Mesothelial cell of epicardium (in vitro differentiated cells): ENCODE measurements at regions not wholly inside any gene's neighbourhood (a gene's known extent, or its start where the extent isn't known, plus 50 kb on each side); places are given as distances from the start of the nearest gene placed in this dataset.

Experiments used
- DNase-seq, 2 experiments: peaks; one replicate each; pipeline ENCODE4 v3.0.0; 2021; ENCODE audit warnings: low spot score in 2 of 2; ENCODE audit not compliant: unreplicated experiment in 2 of 2
- H3K27ac Mint-ChIP-seq: 2 replicates; pipeline ENCODE4 v1.8.0; 2021; ENCODE audit warnings: mixed read lengths
- H3K27me3 Mint-ChIP-seq: 2 replicates; pipeline ENCODE4 v1.8.0; 2021; ENCODE audit warnings: low read depth, mixed read lengths
- H3K36me3 Mint-ChIP-seq: 2 replicates; pipeline ENCODE4 v1.8.0; 2021; ENCODE audit warnings: mixed read lengths
- H3K4me1 Mint-ChIP-seq: 2 replicates; pipeline ENCODE4 v1.8.0; 2021; ENCODE audit warnings: mixed read lengths
- H3K4me3 Mint-ChIP-seq: 2 replicates; pipeline ENCODE4 v1.8.0; 2021; ENCODE audit warnings: mild to moderate bottlenecking, moderate library complexity, mixed read lengths
- H3K9me3 Mint-ChIP-seq: 2 replicates; pipeline ENCODE4 v1.8.0; 2021; ENCODE audit warnings: mixed read lengths
- TF ChIP-seq, protein P1 (sequence below): fragments of 200-600 bp; sonication (generic); IDR thresholded peaks from one replicate; pipeline ENCODE4 v1.5.0; 2021; ENCODE audit warnings: antibody characterized with exemption; ENCODE audit not compliant: unreplicated experiment

DNA sequence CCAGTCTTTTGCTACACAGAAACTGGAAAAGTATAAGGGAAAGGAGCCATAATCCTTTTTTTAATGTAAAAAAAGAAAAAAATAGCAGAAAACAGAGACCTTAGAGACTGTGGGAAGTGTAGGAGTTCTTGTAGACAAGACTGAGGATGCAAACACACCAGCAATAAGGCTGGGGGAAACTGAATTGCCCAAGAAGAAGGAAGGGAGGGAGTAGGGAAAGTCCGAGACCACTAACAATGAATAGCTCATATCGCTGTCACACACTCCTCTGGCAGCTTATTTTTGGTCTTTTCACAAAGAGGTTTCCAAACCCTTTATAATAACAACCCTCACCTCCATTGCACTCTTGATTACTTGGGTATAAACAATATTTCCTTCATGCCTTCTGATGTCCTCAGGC, 952.0 kb downstream of the SLITRK5 start:
- Mint-ChIP-seq H3K27me3 (no peaks in the 10 kb centered on the region), H3K27ac (no peak overlapping the region), H3K4me1 (no peaks in the 10 kb centered on the region), H3K9me3 (peaks cover 12% of the 10 kb centered on the region), H3K36me3 (peaks cover 3% of the 10 kb centered on the region), H3K4me3 (no peak overlapping the region)
- TF ChIP-seq, protein P1, sequence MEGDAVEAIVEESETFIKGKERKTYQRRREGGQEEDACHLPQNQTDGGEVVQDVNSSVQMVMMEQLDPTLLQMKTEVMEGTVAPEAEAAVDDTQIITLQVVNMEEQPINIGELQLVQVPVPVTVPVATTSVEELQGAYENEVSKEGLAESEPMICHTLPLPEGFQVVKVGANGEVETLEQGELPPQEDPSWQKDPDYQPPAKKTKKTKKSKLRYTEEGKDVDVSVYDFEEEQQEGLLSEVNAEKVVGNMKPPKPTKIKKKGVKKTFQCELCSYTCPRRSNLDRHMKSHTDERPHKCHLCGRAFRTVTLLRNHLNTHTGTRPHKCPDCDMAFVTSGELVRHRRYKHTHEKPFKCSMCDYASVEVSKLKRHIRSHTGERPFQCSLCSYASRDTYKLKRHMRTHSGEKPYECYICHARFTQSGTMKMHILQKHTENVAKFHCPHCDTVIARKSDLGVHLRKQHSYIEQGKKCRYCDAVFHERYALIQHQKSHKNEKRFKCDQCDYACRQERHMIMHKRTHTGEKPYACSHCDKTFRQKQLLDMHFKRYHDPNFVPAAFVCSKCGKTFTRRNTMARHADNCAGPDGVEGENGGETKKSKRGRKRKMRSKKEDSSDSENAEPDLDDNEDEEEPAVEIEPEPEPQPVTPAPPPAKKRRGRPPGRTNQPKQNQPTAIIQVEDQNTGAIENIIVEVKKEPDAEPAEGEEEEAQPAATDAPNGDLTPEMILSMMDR: no peak
- DNase-seq: no peak

DNA sequence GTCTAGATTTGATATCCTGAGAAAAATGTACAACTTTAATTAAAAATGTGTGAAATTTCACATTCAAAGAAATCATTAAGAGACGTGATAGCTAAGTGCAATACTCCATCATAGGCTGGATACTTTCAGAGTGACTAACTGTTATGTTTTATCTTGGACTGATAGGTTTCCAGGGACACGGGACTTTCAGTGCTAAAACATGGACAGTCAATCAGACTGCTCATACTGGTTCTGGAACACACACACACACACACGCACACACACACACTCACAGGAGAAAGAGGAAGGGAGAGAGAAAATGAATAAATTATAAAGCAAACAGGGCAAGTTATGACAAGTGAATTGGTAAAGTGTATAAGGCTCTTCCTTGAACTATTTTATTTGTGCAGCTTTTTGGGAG, 955.9 kb downstream of the SLITRK5 start:
- no peaks in the 10 kb centered on the region for H3K27me3 Mint-ChIP-seq
- no peak overlapping the region for H3K4me3 Mint-ChIP-seq
- DNase-seq: no peak
- TF ChIP-seq, protein P1: no peak
- H3K4me1 Mint-ChIP-seq: no peaks in the 10 kb centered on the region
- no peak overlapping the region for H3K27ac Mint-ChIP-seq
- peaks cover 1% of the 10 kb centered on the region for H3K36me3 Mint-ChIP-seq
- H3K9me3 Mint-ChIP-seq: peaks cover 10% of the 10 kb centered on the region

DNA sequence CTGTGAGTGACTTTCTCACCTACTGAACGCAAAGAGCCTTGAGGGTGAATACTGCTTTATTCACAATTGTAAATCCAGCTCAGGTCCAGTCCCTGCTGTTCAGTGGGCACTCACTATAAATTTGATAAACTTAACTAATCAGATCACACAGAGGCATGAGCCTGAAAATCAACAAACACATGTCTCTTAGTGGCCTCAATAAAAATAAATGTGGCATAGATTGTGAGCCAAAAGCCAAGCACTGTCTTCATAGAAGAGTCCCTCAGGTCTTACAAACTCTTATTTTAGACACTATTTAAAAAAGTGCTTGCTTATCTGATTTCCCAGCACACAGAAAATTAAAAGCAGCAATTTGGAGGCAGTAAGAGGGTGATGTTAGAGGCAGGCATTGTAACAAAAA, 957.7 kb downstream of the SLITRK5 start:
- TF ChIP-seq, protein P1: no peak
- H3K4me1 Mint-ChIP-seq: no peaks in the 10 kb centered on the region
- no peak overlapping the region for H3K4me3 Mint-ChIP-seq
- peaks cover 4% of the 10 kb centered on the region for H3K9me3 Mint-ChIP-seq
- DNase-seq: no peak
- H3K27ac Mint-ChIP-seq: no peak overlapping the region
- no peaks in the 10 kb centered on the region for H3K27me3 Mint-ChIP-seq
- no peaks in the 10 kb centered on the region for H3K36me3 Mint-ChIP-seq

DNA sequence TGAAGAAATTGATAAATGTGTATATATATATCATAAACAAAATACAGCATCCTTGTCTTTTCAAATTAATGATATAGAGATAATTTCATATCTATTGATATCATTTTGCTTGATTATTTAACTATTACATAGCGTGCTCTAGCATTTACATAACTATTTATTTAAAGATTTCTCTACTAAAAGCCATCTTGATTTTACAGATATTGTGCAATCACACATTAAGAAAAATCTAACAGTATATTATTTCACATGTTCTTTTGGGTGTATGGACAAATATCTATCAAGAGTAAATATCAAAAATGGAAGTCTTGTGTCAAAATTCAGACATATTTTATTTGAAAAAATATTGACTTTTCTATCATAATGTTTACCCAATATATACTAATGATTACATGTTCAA, 966.8 kb downstream of the SLITRK5 start:
- Mint-ChIP-seq H3K27me3 (no peaks in the 10 kb centered on the region), H3K4me1 (no peaks in the 10 kb centered on the region), H3K36me3 (no peaks in the 10 kb centered on the region), H3K4me3 (no peak overlapping the region), H3K27ac (no peak overlapping the region), H3K9me3 (peaks cover 21% of the 10 kb centered on the region)
- DNase-seq: no peak
- TF ChIP-seq, protein P1: no peak

DNA sequence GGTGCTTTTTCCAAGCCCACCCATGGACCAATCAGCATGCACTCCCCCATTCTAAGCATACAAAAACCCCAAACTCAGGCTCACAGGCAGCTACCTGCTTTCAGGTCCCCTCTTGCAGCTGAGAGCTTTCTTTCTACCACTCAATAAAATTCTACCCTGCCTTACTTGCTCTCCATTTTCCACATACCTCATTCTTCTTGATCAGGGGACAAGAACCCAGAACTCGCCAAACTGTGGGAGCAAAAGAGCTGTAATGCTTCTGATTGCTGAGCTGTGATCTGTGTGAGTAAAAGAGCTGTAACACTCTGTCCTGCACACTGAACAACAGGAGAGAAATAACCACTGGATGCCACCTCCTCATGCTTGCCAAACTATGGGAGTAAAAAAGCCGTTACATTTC, 972.1 kb downstream of the SLITRK5 start:
- no peaks in the 10 kb centered on the region for H3K27me3 Mint-ChIP-seq
- H3K36me3 Mint-ChIP-seq: no peaks in the 10 kb centered on the region
- DNase-seq: no peak
- no peak overlapping the region for H3K4me3 Mint-ChIP-seq
- TF ChIP-seq, protein P1: no peak
- no peaks in the 10 kb centered on the region for H3K4me1 Mint-ChIP-seq
- H3K27ac Mint-ChIP-seq: no peak overlapping the region
- peaks cover 51% of the 10 kb centered on the region for H3K9me3 Mint-ChIP-seq
